K562 (cell line): ENCODE measurements at regions not wholly inside any gene's neighbourhood (a gene's known extent, or its start where the extent isn't known, plus 50 kb on each side); places are given as distances from the start of the nearest gene placed in this dataset.

ENCODE experiments used
- BMI1 ChIP-seq: fragments of 150-350 bp; IDR thresholded peaks from 2 replicates; pipeline ENCODE4 v1.6.1; 2014; ENCODE audit warnings: low read length
- BRCA1 ChIP-seq, 2 experiments: fragments of 450-650 bp in 1 of 2; sonication (generic) in 1 of 2; formaldehyde crosslinking in 1 of 2; IDR thresholded peaks; 2 replicates each; pipeline versions ENCODE4 v1.5.0 to v1.6.1; 2017 to 2020; ENCODE audit warnings: mild to moderate bottlenecking in 1 of 2, missing genetic modification reagents in 1 of 2
- NFIC ChIP-seq: fragments of 450-650 bp; IDR thresholded peaks from 2 replicates; pipeline ENCODE4 v1.6.1; 2017; ENCODE audit warnings: mild to moderate bottlenecking, inconsistent platforms
- PCBP2 ChIP-seq: fragments of 200-400 bp; formaldehyde crosslinking; IDR thresholded peaks from 2 replicates; pipeline ENCODE4 v1.6.1; 2018; ENCODE audit warnings: low read length, low read depth, mild to moderate bottlenecking, moderate library complexity; ENCODE audit not compliant: poor library complexity, severe bottlenecking
- POLR2AphosphoS5 ChIP-seq: IDR thresholded peaks from 2 replicates; pipeline ENCODE4 v1.6.1; 2011; ENCODE audit warnings: mild to moderate bottlenecking, low read depth, low read length, moderate library complexity; ENCODE audit not compliant: control insufficient read depth, insufficient read depth
- RAD21 ChIP-seq, 2 experiments: fragments of 250-450 bp in 1 of 2; fragments of 450-650 bp in 1 of 2; sonication (Bioruptor Pico) in 1 of 2; formaldehyde crosslinking in 1 of 2; IDR thresholded peaks in 1 of 2; conservative IDR thresholded peaks in 1 of 2; 2 replicates each; pipeline versions ENCODE4 v1.4.0 to v1.8.0; 2020 to 2022; ENCODE audit warnings: mild to moderate bottlenecking in 2 of 2, moderate library complexity in 1 of 2
- SIN3A ChIP-seq, 2 experiments: fragments of 150-350 bp in 1 of 2; IDR thresholded peaks; 2 replicates each; pipeline ENCODE4 v1.6.1; 2011 to 2016; ENCODE audit warnings: borderline replicate concordance in 2 of 2, low read depth in 2 of 2, low read length in 2 of 2, mild to moderate bottlenecking in 2 of 2, moderate library complexity in 2 of 2; ENCODE audit not compliant: control insufficient read depth in 1 of 2
- SUPT5H ChIP-seq: fragments of 450-650 bp; IDR thresholded peaks from 2 replicates; pipeline ENCODE4 v1.6.1; 2016
- YY1 ChIP-seq, 3 experiments: IDR thresholded peaks; 2 replicates each; pipeline ENCODE4 v1.6.1; 2011; ENCODE audit warnings: low read length in 2 of 3, mild to moderate bottlenecking in 2 of 3, moderate library complexity in 2 of 3, borderline replicate concordance in 1 of 3, control low read depth in 1 of 3, low read depth in 1 of 3; ENCODE audit not compliant: insufficient read depth in 3 of 3, insufficient replicate concordance in 2 of 3, control insufficient read depth in 1 of 3, insufficient read length in 1 of 3; ENCODE audit errors: extremely low read depth in 1 of 3
- ZNF274 ChIP-seq: IDR thresholded peaks from 2 replicates; pipeline ENCODE4 v1.6.1; 2011; ENCODE audit warnings: low read depth, mild to moderate bottlenecking, low read length, moderate library complexity, borderline replicate concordance
- ZNF740 ChIP-seq, 3 experiments: fragments of 200-800 bp in 1 of 3; sonication (Bioruptor generic) in 1 of 3; sonication (generic) in 1 of 3; formaldehyde crosslinking in 1 of 3; IDR thresholded peaks; 2 replicates each; pipeline versions ENCODE4 v1.6.1 to v1.8.0; 2016 to 2022; ENCODE audit warnings: mild to moderate bottlenecking in 2 of 3, missing compliant biosample characterization in 2 of 3, missing genetic modification characterization in 2 of 3, missing genetic modification reagents in 1 of 3

- TF ChIP-seq SUPT5H (no peak), NFIC (no peak), PCBP2 (no peak), BRCA1 (IDR thresholded peaks at IDR 0.05) (no peak), BRCA1 (CRISPR knock-in tag; IDR thresholded peaks at IDR 0.05) (no peak), BMI1 (no peak), ZNF740 (CRISPR knock-in tag; IDR thresholded peaks at IDR 0.05) (no peak), ZNF740 (tag; IDR thresholded peaks at IDR 0.05) (no peak), YY1 (IDR thresholded peaks at IDR 0.05; ENCODE audit: borderline replicate concordance in 1 of 3, control insufficient read depth in 1 of 3, extremely low read depth in 1 of 3, insufficient read depth in 3 of 3, insufficient read length in 1 of 3, insufficient replicate concordance in 2 of 3, low read depth in 1 of 3, low read length in 2 of 3) (no peak), POLR2AphosphoS5 (no peak), SIN3A (IDR thresholded peaks at IDR 0.05; ENCODE audit: borderline replicate concordance in 2 of 2, control insufficient read depth in 1 of 2, low read depth in 2 of 2, low read length in 2 of 2) (no peak), RAD21 (CRISPR knock-in tag; conservative IDR thresholded peaks at IDR 0.05 in 1 of 2, IDR thresholded peaks at IDR 0.05 in 1 of 2) (no peak), ZNF274 (no peak)
Observed at GRCh38 chr3:182514236-182514964, 278.9 kb upstream of the ATP11B start.
